Neuronal stem cell (in vitro differentiated cells): ENCODE measurements at regions not wholly inside any gene's neighbourhood (a gene's known extent, or its start where the extent isn't known, plus 50 kb on each side); places are given as distances from the start of the nearest gene placed in this dataset.
"Not testable (repeated sequence)": the region's sequence is repeated elsewhere in the genome, so short reads cannot be mapped to it uniquely, and the experiment has no call there.

Source experiments
- DNase-seq: peaks from one replicate; pipeline ENCODE4 v3.0.0-alpha.2; 2013; ENCODE audit warnings: low spot score
- H2AFZ ChIP-seq: one replicate; pipeline ENCODE4 v1.6.1; 2013; ENCODE audit warnings: mild to moderate bottlenecking, low read length, inconsistent platforms
- H2AK5ac ChIP-seq: 2 replicates; pipeline ENCODE4 v1.6.1; 2013; ENCODE audit warnings: low read depth, mild to moderate bottlenecking, inconsistent platforms, low read length, moderate library complexity, mixed read lengths
- H2BK120ac ChIP-seq: 2 replicates; pipeline ENCODE4 v1.6.1; 2013; ENCODE audit warnings: low read depth, mild to moderate bottlenecking, inconsistent platforms, low read length, moderate library complexity, mixed read lengths
- H2BK12ac ChIP-seq: one replicate; pipeline ENCODE4 v1.6.1; 2013; ENCODE audit warnings: low read length, inconsistent platforms
- H2BK15ac ChIP-seq: 2 replicates; pipeline ENCODE4 v1.6.1; 2013; ENCODE audit warnings: mild to moderate bottlenecking, low read length, inconsistent platforms, mixed read lengths
- H2BK5ac ChIP-seq: one replicate; pipeline ENCODE4 v1.6.1; 2013; ENCODE audit warnings: inconsistent platforms, mild to moderate bottlenecking, low read length, moderate library complexity
- H3K14ac ChIP-seq: one replicate; pipeline ENCODE4 v1.6.1; 2013; ENCODE audit warnings: low read length, inconsistent platforms
- H3K18ac ChIP-seq: 2 replicates; pipeline ENCODE4 v1.6.1; 2013; ENCODE audit warnings: low read length, inconsistent platforms
- H3K23ac ChIP-seq: 2 replicates; pipeline ENCODE4 v1.6.1; 2013; ENCODE audit warnings: low read depth, mild to moderate bottlenecking, mixed read lengths, low read length, inconsistent platforms; ENCODE audit not compliant: poor library complexity
- H3K27ac ChIP-seq: replicated peaks from 3 replicates; pipeline ENCODE4 v1.5.1; 2013; ENCODE audit warnings: low read length, inconsistent platforms
- H3K27me3 ChIP-seq, 3 experiments: 2 replicates each; pipeline ENCODE4 v1.6.1; 2013; ENCODE audit warnings: low read length in 3 of 3, mild to moderate bottlenecking in 2 of 3, inconsistent platforms in 1 of 3, low read depth in 1 of 3, mixed read lengths in 1 of 3, moderate library complexity in 1 of 3; ENCODE audit not compliant: control insufficient read depth in 3 of 3, insufficient read depth in 3 of 3
- H3K36me3 ChIP-seq, 2 donors: replicated peaks in 1 of 2; 2 replicates each; pipeline ENCODE4 v1.6.1; 2013; ENCODE audit warnings: low read length in 2 of 2; ENCODE audit not compliant: control insufficient read depth in 2 of 2, insufficient read depth in 2 of 2
- H3K4ac ChIP-seq: 2 replicates; pipeline ENCODE4 v1.6.1; 2013; ENCODE audit warnings: inconsistent platforms, mild to moderate bottlenecking, low read length, moderate library complexity
- H3K4me1 ChIP-seq, 2 donors: 1 replicate in 1 of 2; 2 replicates in 1 of 2; pipeline ENCODE4 v1.6.1; 2013; ENCODE audit warnings: low read length in 2 of 2, low read depth in 1 of 2; ENCODE audit not compliant: control insufficient read depth in 2 of 2, insufficient read depth in 1 of 2
- H3K4me2 ChIP-seq: one replicate; pipeline ENCODE4 v1.6.1; 2013; ENCODE audit warnings: mild to moderate bottlenecking, low read length, inconsistent platforms; ENCODE audit not compliant: insufficient read depth, poor library complexity, severe bottlenecking
- H3K4me3 ChIP-seq, 2 donors: 2 replicates each; pipeline ENCODE4 v1.5.1; 2013; ENCODE audit warnings: low read length in 2 of 2, mild to moderate bottlenecking in 2 of 2, inconsistent platforms in 1 of 2, moderate library complexity in 1 of 2
- H3K79me1 ChIP-seq: one replicate; pipeline ENCODE4 v1.6.1; 2013; ENCODE audit warnings: low read depth, mild to moderate bottlenecking, inconsistent platforms, low read length, moderate library complexity
- H3K9ac ChIP-seq: one replicate; pipeline ENCODE4 v1.6.1; 2013; ENCODE audit warnings: mild to moderate bottlenecking, low read depth, low read length, inconsistent platforms; ENCODE audit not compliant: poor library complexity
- H3K9me3 ChIP-seq, 2 donors: replicated peaks in 1 of 2; 2 replicates each; pipeline versions ENCODE3 to v1.6.1; 2013; ENCODE audit warnings: low read length in 2 of 2, mild to moderate bottlenecking in 2 of 2, inconsistent platforms in 1 of 2, low read depth in 1 of 2, mixed read lengths in 1 of 2, moderate library complexity in 1 of 2; ENCODE audit not compliant: control insufficient read depth in 2 of 2, insufficient read depth in 1 of 2
- H4K8ac ChIP-seq: one replicate; pipeline ENCODE4 v1.6.1; 2013; ENCODE audit warnings: low read depth, mild to moderate bottlenecking, inconsistent platforms, low read length, moderate library complexity
- H4K91ac ChIP-seq: one replicate; pipeline ENCODE4 v1.6.1; 2013; ENCODE audit warnings: low read length, low read depth, mild to moderate bottlenecking, inconsistent platforms; ENCODE audit not compliant: poor library complexity
- WGBS, 2 donors: extraction: QIAGEN DNeasy Blood & Tissue Kit; methylation state at CpG; one replicate each; pipeline ENCODE4 v1.1.7; 2013; ENCODE audit warnings: missing lambda C conversion rate in 2 of 2, mixed read lengths in 1 of 2; ENCODE audit not compliant: insufficient read length in 2 of 2, insufficient replicate concordance in 1 of 2; ENCODE audit errors: extremely low coverage in 2 of 2; 5-methylcytosine and 5-hydroxymethylcytosine counted together

- no peak overlapping the region for H2BK120ac ChIP-seq
- H3K4me2 ChIP-seq: no peak overlapping the region
- H4K91ac ChIP-seq: no peak overlapping the region
- no peaks in the 10 kb centered on the region for H3K27me3 ChIP-seq
- H2AFZ ChIP-seq: no peak overlapping the region
- no peak overlapping the region for H2BK15ac ChIP-seq
- no peak overlapping the region for H2BK12ac ChIP-seq
- H2AK5ac ChIP-seq: no peak overlapping the region
- H3K4ac ChIP-seq: no peak overlapping the region
- H3K14ac ChIP-seq: no peak overlapping the region
- H3K36me3 ChIP-seq: no peaks in the 10 kb centered on the region
- H3K27ac ChIP-seq: no peak overlapping the region
- H3K18ac ChIP-seq: no peak overlapping the region
- WGBS, 2 donors: no CpG with 5 or more reads among the region's 4 CpGs
- H3K9ac ChIP-seq: no peak overlapping the region
- H3K4me1 ChIP-seq: no peaks in the 10 kb centered on the region
- no peak overlapping the region for H3K23ac ChIP-seq
- no peak for DNase-seq
- H3K9me3 ChIP-seq: no peaks in the 10 kb centered on the region
- no peak overlapping the region for H4K8ac ChIP-seq
- H2BK5ac ChIP-seq: no peak overlapping the region
- no peak overlapping the region for H3K4me3 ChIP-seq
- no peaks in the 10 kb centered on the region for H3K79me1 ChIP-seq
Observed at GRCh38 chr6:63510849-63511248, 61.4 kb upstream of the LOC128125822 start.

- no peak overlapping the region for H2BK15ac ChIP-seq
- no peaks in the 10 kb centered on the region for H3K79me1 ChIP-seq
- no peaks in the 10 kb centered on the region for H3K9me3 ChIP-seq
- H3K4me3 ChIP-seq: no peak overlapping the region
- no peaks in the 10 kb centered on the region for H3K4me1 ChIP-seq
- DNase-seq: no peak
- H3K14ac ChIP-seq: no peak overlapping the region
- no peak overlapping the region for H2BK5ac ChIP-seq
- H3K36me3 ChIP-seq: no peaks in the 10 kb centered on the region
- no peak overlapping the region for H2BK120ac ChIP-seq
- no peak overlapping the region for H4K8ac ChIP-seq
- no peak overlapping the region for H3K27ac ChIP-seq
- H2AK5ac ChIP-seq: no peak overlapping the region
- no peak overlapping the region for H4K91ac ChIP-seq
- no CpG with 5 or more reads among the region's 4 CpGs for WGBS, 2 donors
- no peaks in the 10 kb centered on the region for H3K27me3 ChIP-seq
- H3K4ac ChIP-seq: no peak overlapping the region
- H3K23ac ChIP-seq: no peak overlapping the region
- no peak overlapping the region for H2AFZ ChIP-seq
- H3K18ac ChIP-seq: no peak overlapping the region
- H3K4me2 ChIP-seq: no peak overlapping the region
- no peak overlapping the region for H2BK12ac ChIP-seq
- no peak overlapping the region for H3K9ac ChIP-seq
Observed at GRCh38 chr6:63514488-63515173, 57.6 kb upstream of the LOC128125822 start.

GRCh38 chr6:63515227-63515626 is 57.1 kb upstream of the LOC128125822 start:
- not testable (repeated sequence) for H2AK5ac ChIP-seq, DNase-seq

GRCh38 chr6:63516186-63516944 is 55.9 kb upstream of the LOC128125822 start:
- no peak overlapping the region for H3K18ac ChIP-seq
- no CpG with 5 or more reads among the region's 2 CpGs for WGBS, 2 donors
- no peak overlapping the region for H3K4ac ChIP-seq
- H3K27ac ChIP-seq: no peak overlapping the region
- DNase-seq: no peak
- H2AFZ ChIP-seq: no peak overlapping the region
- no peaks in the 10 kb centered on the region for H3K36me3 ChIP-seq
- H3K27me3 ChIP-seq: no peaks in the 10 kb centered on the region
- H2BK15ac ChIP-seq: no peak overlapping the region
- no peak overlapping the region for H2BK120ac ChIP-seq
- H3K79me1 ChIP-seq: no peaks in the 10 kb centered on the region
- no peak overlapping the region for H2AK5ac ChIP-seq
- H3K4me3 ChIP-seq: no peak overlapping the region
- no peaks in the 10 kb centered on the region for H3K9me3 ChIP-seq
- no peaks in the 10 kb centered on the region for H3K4me1 ChIP-seq
- no peak overlapping the region for H2BK12ac ChIP-seq
- H3K9ac ChIP-seq: no peak overlapping the region
- no peak overlapping the region for H3K14ac ChIP-seq
- H4K91ac ChIP-seq: no peak overlapping the region
- H2BK5ac ChIP-seq: no peak overlapping the region
- no peak overlapping the region for H4K8ac ChIP-seq
- H3K23ac ChIP-seq: no peak overlapping the region
- no peak overlapping the region for H3K4me2 ChIP-seq

More at GRCh38 chr6:63515227-63515626, 57.1 kb upstream of the LOC128125822 start:
- not testable (repeated sequence) for H3K14ac ChIP-seq, H4K8ac ChIP-seq, H3K9ac ChIP-seq, H3K9me3 ChIP-seq, H3K18ac ChIP-seq, H3K4me2 ChIP-seq, H2BK5ac ChIP-seq, H3K4ac ChIP-seq, H3K27me3 ChIP-seq, H3K36me3 ChIP-seq, H2BK12ac ChIP-seq, H4K91ac ChIP-seq, H3K79me1 ChIP-seq, H2AFZ ChIP-seq, H3K4me1 ChIP-seq, H3K27ac ChIP-seq, H2BK15ac ChIP-seq, H3K4me3 ChIP-seq, H2BK120ac ChIP-seq, H3K23ac ChIP-seq
- WGBS, 2 donors: no CpG with 5 or more reads among the region's 5 CpGs
